Ascending aorta (tissue), 2 donors: ENCODE measurements at regions not wholly inside any gene's neighbourhood (a gene's known extent, or its start where the extent isn't known, plus 50 kb on each side); places are given as distances from the start of the nearest gene placed in this dataset.

Experiments used
- DNase-seq, 2 donors: peaks; one replicate each; pipeline ENCODE4 v3.0.0-alpha.2; 2019; ENCODE audit warnings: low spot score in 2 of 2
- H3K27ac ChIP-seq, 2 donors: fragments of 200-600 bp; sonication (generic); one replicate each; pipeline ENCODE4 v1.5.1; 2016 to 2017; ENCODE audit warnings: mild to moderate bottlenecking in 1 of 2
- H3K27me3 ChIP-seq: fragments of 200-600 bp; sonication (generic); one replicate; pipeline ENCODE4 v1.5.1; 2017
- H3K36me3 ChIP-seq, 2 donors: fragments of 200-600 bp; sonication (generic); one replicate each; pipeline ENCODE4 v1.5.1; 2016
- H3K4me1 ChIP-seq, 2 donors: fragments of 200-600 bp; sonication (generic); one replicate each; pipeline ENCODE4 v1.5.1; 2016 to 2017; ENCODE audit warnings: mild to moderate bottlenecking in 1 of 2
- H3K4me3 ChIP-seq, 2 donors: fragments of 200-600 bp; sonication (generic); one replicate each; pipeline ENCODE4 v1.5.1; 2016 to 2017; ENCODE audit warnings: mild to moderate bottlenecking in 1 of 2
- H3K9me3 ChIP-seq, 2 donors: fragments of 200-600 bp; sonication (generic); one replicate each; pipeline ENCODE4 v1.5.1; 2016
- intact Hi-C: fragments of 100-400 bp; cut with DNase I; formaldehyde crosslinking; loops from one replicate; pipeline ENCODE4 v1.15.1; 2023
- TF ChIP-seq, protein P1 (sequence below), 3 experiments: fragments of 200-600 bp in 2 of 3; fragments of 450-650 bp in 1 of 3; sonication (generic) in 2 of 3; IDR thresholded peaks; one replicate each; pipeline ENCODE4 v1.5.1; 2016 to 2019; ENCODE audit warnings: antibody characterized with exemption in 3 of 3, mild to moderate bottlenecking in 1 of 3, moderate library complexity in 1 of 3

DNA sequence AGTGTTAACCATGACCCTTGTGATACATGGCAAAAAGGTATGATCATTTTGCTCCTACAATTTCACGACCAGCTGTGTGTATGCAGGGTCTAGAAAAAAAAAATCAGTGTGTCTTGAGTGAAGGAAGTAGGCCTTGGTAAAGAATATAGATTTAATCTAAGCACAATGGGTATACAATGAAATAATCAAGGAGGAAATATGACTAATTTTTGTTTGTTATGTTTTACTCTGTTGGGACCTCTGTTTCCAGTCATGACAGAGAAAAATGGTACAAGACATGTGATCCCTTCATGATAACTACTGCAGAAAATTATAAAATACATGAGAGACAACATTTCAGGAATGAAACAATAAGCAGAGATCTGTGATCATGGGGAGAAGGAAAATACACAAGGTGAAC is 835.5 kb downstream of the PDHA2 start:
- TF ChIP-seq, protein P1, sequence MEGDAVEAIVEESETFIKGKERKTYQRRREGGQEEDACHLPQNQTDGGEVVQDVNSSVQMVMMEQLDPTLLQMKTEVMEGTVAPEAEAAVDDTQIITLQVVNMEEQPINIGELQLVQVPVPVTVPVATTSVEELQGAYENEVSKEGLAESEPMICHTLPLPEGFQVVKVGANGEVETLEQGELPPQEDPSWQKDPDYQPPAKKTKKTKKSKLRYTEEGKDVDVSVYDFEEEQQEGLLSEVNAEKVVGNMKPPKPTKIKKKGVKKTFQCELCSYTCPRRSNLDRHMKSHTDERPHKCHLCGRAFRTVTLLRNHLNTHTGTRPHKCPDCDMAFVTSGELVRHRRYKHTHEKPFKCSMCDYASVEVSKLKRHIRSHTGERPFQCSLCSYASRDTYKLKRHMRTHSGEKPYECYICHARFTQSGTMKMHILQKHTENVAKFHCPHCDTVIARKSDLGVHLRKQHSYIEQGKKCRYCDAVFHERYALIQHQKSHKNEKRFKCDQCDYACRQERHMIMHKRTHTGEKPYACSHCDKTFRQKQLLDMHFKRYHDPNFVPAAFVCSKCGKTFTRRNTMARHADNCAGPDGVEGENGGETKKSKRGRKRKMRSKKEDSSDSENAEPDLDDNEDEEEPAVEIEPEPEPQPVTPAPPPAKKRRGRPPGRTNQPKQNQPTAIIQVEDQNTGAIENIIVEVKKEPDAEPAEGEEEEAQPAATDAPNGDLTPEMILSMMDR (IDR thresholded peaks at IDR 0.05) = no peak
- Histone ChIP-seq H3K4me1 (no peaks in the 10 kb centered on the region), H3K36me3 (no peaks in the 10 kb centered on the region), H3K9me3 (no peaks in the 10 kb centered on the region), H3K27ac (no peak overlapping the region), H3K27me3 (no peaks in the 10 kb centered on the region), H3K4me3 (no peak overlapping the region)
- DNase-seq = no peak
- intact Hi-C loops = no loop called here

DNA sequence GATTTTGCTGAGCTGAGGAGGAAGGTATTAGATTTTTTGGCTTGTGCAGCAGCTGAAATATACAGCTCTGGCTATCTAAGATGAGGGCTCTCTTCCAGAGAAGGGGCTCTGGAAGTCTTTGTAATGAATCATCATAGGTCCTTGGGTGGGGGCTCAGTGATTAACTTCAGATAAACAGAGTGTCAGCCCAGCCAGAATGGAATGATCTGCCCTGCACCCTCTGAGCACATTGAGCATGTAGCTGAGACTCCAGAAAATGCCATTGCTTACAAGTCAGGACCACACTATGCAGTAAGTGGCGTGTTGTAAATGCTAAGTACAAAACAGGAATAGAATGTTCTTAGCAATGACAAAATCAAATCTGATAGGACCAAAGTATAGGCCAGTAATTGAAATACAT is 836.0 kb downstream of the PDHA2 start:
- no peak overlapping the region for H3K27ac ChIP-seq
- no peaks in the 10 kb centered on the region for H3K9me3 ChIP-seq
- intact Hi-C loops = no loop called here
- no peaks in the 10 kb centered on the region for H3K36me3 ChIP-seq
- no peak overlapping the region for H3K4me3 ChIP-seq
- TF ChIP-seq, protein P1 (IDR thresholded peaks at IDR 0.05) = no peak
- no peaks in the 10 kb centered on the region for H3K4me1 ChIP-seq
- DNase-seq = no peak
- no peaks in the 10 kb centered on the region for H3K27me3 ChIP-seq

DNA sequence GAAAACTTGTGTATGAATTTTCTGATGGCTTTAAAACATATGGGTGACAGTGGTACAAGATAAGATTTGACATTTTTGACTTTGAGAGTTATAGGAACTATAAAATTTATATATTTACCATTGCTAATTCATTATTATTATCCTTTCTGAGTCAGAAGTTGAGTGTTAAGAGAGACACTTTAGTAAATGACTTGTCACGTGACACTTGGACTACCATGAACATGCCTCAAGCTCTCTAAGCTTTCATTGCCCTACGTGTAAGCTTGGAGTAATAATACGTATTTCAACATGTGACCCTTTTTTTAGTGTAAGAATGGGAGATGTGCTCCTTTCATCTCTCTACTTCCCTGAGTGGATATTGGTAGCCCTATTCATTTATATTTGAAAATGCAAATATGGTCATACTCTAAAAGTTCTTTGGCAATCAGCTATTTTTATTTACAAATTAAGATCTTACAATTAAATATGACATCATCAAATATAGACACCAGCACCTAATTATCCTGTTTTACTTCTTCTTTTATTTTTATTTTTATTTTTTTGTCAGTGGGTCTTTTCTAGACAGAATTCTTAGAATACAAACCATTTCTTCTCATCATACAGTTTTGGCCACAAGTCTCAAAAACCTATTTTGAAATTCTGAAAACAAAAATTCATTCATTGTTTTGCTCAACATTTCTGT is 837.0 kb downstream of the PDHA2 start:
- no peaks in the 10 kb centered on the region for H3K36me3 ChIP-seq
- no peaks in the 10 kb centered on the region for H3K27me3 ChIP-seq
- no peak overlapping the region for H3K4me3 ChIP-seq
- H3K27ac ChIP-seq = no peak overlapping the region
- no peaks in the 10 kb centered on the region for H3K4me1 ChIP-seq
- TF ChIP-seq, protein P1 (IDR thresholded peaks at IDR 0.05) = no peak
- H3K9me3 ChIP-seq = no peaks in the 10 kb centered on the region
- intact Hi-C loops = no loop called here
- no peak for DNase-seq

GRCh38 chr4:96677499-96677898 is 837.6 kb downstream of the PDHA2 start:
- Histone ChIP-seq H3K4me3 (no peak overlapping the region), H3K4me1 (no peaks in the 10 kb centered on the region), H3K27ac (no peak overlapping the region), H3K9me3 (no peaks in the 10 kb centered on the region), H3K36me3 (no peaks in the 10 kb centered on the region), H3K27me3 (no peaks in the 10 kb centered on the region)
- DNase-seq = no peak
- intact Hi-C loops = no loop called here
- TF ChIP-seq, protein P1 (IDR thresholded peaks at IDR 0.05) = no peak

DNA sequence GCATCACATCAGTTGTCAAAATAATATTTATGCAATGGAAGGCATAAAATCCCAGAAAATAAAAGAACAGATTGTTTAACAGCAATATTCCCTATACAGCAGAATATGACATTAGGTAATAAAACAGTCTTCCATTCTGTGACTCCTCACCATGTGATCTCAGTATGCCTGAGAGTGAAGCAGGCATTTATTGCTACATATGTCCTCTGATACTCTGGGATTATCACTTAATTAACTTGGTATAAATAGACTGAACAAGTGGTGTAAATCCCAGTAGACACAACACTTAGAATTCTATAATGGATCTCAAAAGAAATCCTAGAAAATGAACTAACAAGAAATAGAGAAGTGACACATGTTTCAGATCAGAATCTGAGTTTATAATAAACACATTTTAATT is 841.3 kb downstream of the PDHA2 start:
- no peak for DNase-seq
- Histone ChIP-seq H3K36me3 (no peaks in the 10 kb centered on the region), H3K4me3 (no peak overlapping the region), H3K27ac (no peak overlapping the region), H3K4me1 (no peaks in the 10 kb centered on the region), H3K9me3 (no peaks in the 10 kb centered on the region), H3K27me3 (no peaks in the 10 kb centered on the region)
- intact Hi-C loops = no loop called here
- TF ChIP-seq, protein P1 (IDR thresholded peaks at IDR 0.05) = no peak

DNA sequence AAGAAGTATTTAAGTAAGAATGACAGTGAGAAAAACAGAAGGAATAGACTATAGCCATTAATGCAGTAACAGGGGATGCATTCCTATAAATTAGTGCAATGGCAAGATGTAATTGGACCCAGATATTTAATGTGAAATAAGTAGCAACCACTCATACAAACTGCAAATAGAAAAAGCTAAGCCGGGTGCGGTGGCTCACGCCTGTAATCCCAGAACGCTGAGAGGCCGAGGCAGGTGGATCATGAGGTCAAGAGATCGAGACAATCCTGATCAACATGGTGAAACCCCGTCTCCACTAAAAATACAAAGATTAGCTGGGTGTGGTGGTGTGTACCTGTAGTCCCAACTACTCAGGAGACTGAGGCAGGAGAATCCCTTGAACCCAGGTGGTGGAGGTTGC is 845.8 kb downstream of the PDHA2 start:
- intact Hi-C loops = no loop called here
- no peaks in the 10 kb centered on the region for H3K36me3 ChIP-seq
- no peaks in the 10 kb centered on the region for H3K4me1 ChIP-seq
- H3K27me3 ChIP-seq = no peaks in the 10 kb centered on the region
- H3K27ac ChIP-seq = no peak overlapping the region
- H3K9me3 ChIP-seq = no peaks in the 10 kb centered on the region
- TF ChIP-seq, protein P1 (IDR thresholded peaks at IDR 0.05) = no peak
- no peak overlapping the region for H3K4me3 ChIP-seq
- no peak for DNase-seq
